WTC11 (cell line): ENCODE measurements at regions not wholly inside any gene's neighbourhood (a gene's known extent, or its start where the extent isn't known, plus 50 kb on each side); places are given as distances from the start of the nearest gene placed in this dataset.

ENCODE experiments used
- ATAC-seq: fragments of 200-7000 bp; cut with Tn5 transposase; 2 replicates; pipeline ENCODE4 v1.10.0; 2021; ENCODE audit warnings: mild to moderate bottlenecking, moderate library complexity
- CTCF ChIA-PET: fragments of 300-600 bp; sonication (Branson Sonifier 250); formaldehyde crosslinking; loops from one replicate; lab custom pipeline; 2021; ENCODE audit warnings: antibody characterized with exemption; lab: Charles Lee
- POLR2A ChIA-PET: fragments of 350-600 bp; sonication (Branson Sonifier 250); formaldehyde crosslinking; loops from one replicate; lab custom pipeline; 2021; ENCODE audit warnings: antibody characterized with exemption; lab: Charles Lee
- DNase-seq: peaks from one replicate; pipeline ENCODE4 v3.0.0; 2021; ENCODE audit warnings: low spot score
- H3K27ac Mint-ChIP-seq: 2 replicates; pipeline ENCODE4 v1.8.0; 2021; ENCODE audit warnings: mixed read lengths
- H3K27me3 Mint-ChIP-seq: 2 replicates; pipeline ENCODE4 v1.8.0; 2021; ENCODE audit warnings: low read depth, mild to moderate bottlenecking, moderate library complexity, mixed read lengths
- H3K36me3 Mint-ChIP-seq: 2 replicates; pipeline ENCODE4 v1.8.0; 2021; ENCODE audit warnings: mixed read lengths
- H3K4me1 Mint-ChIP-seq: 2 replicates; pipeline ENCODE4 v1.8.0; 2022; ENCODE audit warnings: mixed read lengths
- H3K4me3 Mint-ChIP-seq: 2 replicates; pipeline ENCODE4 v1.8.0; 2021; ENCODE audit warnings: mild to moderate bottlenecking, moderate library complexity, mixed read lengths
- H3K9me3 Mint-ChIP-seq: 2 replicates; pipeline ENCODE4 v1.8.0; 2021; ENCODE audit warnings: mixed read lengths
- CBFB ChIP-seq: sonication (generic); formaldehyde crosslinking; IDR thresholded peaks from 2 replicates; pipeline ENCODE4 v1.8.1; 2022; ENCODE audit warnings: mild to moderate bottlenecking, low read depth, missing genetic modification reagents
- ELF4 ChIP-seq: sonication (generic); formaldehyde crosslinking; IDR thresholded peaks from 2 replicates; pipeline ENCODE4 v1.8.1; 2022; ENCODE audit warnings: low read depth, mild to moderate bottlenecking, moderate library complexity, missing genetic modification reagents
- EMX1 ChIP-seq: fragments of 250-450 bp; sonication (Bioruptor Pico); IDR thresholded peaks from 2 replicates; pipeline ENCODE4 v1.8.0; 2021; ENCODE audit warnings: mild to moderate bottlenecking
- ESRRA ChIP-seq: sonication (generic); formaldehyde crosslinking; IDR thresholded peaks from 2 replicates; pipeline ENCODE4 v1.8.1; 2022; ENCODE audit warnings: mild to moderate bottlenecking, missing genetic modification reagents, borderline replicate concordance
- ETV6 ChIP-seq: sonication (generic); formaldehyde crosslinking; IDR thresholded peaks from 2 replicates; pipeline ENCODE4 v1.8.1; 2022; ENCODE audit warnings: mild to moderate bottlenecking, missing genetic modification reagents
- FOXJ3 ChIP-seq: sonication (generic); formaldehyde crosslinking; IDR thresholded peaks from 2 replicates; pipeline ENCODE4 v1.9.0; 2021; ENCODE audit warnings: missing genetic modification reagents, mild to moderate bottlenecking, borderline replicate concordance
- FOXP1 ChIP-seq: sonication (generic); formaldehyde crosslinking; IDR thresholded peaks from 2 replicates; pipeline ENCODE4 v1.8.0; 2022; ENCODE audit warnings: missing genetic modification reagents, mild to moderate bottlenecking, moderate library complexity, borderline replicate concordance
- JAZF1 ChIP-seq: fragments of 250-450 bp; sonication (Bioruptor Pico); IDR thresholded peaks from 2 replicates; pipeline ENCODE4 v1.9.0; 2021; ENCODE audit warnings: moderate library complexity, mild to moderate bottlenecking, inconsistent platforms
- KAT7 ChIP-seq: sonication (generic); formaldehyde crosslinking; IDR thresholded peaks from 2 replicates; pipeline ENCODE4 v1.8.1; 2023; ENCODE audit warnings: missing genetic modification reagents, mild to moderate bottlenecking, borderline replicate concordance
- NR1H2 ChIP-seq: sonication (generic); formaldehyde crosslinking; IDR thresholded peaks from 2 replicates; pipeline ENCODE4 v1.9.0; 2021; ENCODE audit warnings: mild to moderate bottlenecking, moderate library complexity, missing genetic modification reagents
- NR3C1 ChIP-seq: sonication (generic); formaldehyde crosslinking; conservative IDR thresholded peaks from 2 replicates; pipeline ENCODE4 v1.8.1; 2023; ENCODE audit warnings: low read depth, mild to moderate bottlenecking, missing genetic modification reagents
- SOX15 ChIP-seq: fragments of 250-450 bp; sonication (Bioruptor Pico); IDR thresholded peaks from 2 replicates; pipeline ENCODE4 v1.9.0; 2021; ENCODE audit warnings: mild to moderate bottlenecking
- SP1 ChIP-seq: sonication (generic); formaldehyde crosslinking; conservative IDR thresholded peaks from 2 replicates; pipeline ENCODE4 v1.8.1; 2022; ENCODE audit warnings: missing genetic modification reagents
- TCF7 ChIP-seq: sonication (generic); formaldehyde crosslinking; IDR thresholded peaks from 2 replicates; pipeline ENCODE4 v1.8.0; 2022; ENCODE audit warnings: mild to moderate bottlenecking, low read depth, missing genetic modification reagents, moderate library complexity
- TP53 ChIP-seq: sonication (generic); formaldehyde crosslinking; IDR thresholded peaks from 2 replicates; pipeline ENCODE4 v1.8.1; 2023; ENCODE audit warnings: mild to moderate bottlenecking, missing genetic modification reagents
- ZNF219 ChIP-seq: sonication (generic); formaldehyde crosslinking; IDR thresholded peaks from 2 replicates; pipeline ENCODE4 v1.8.0; 2023; ENCODE audit warnings: missing genetic modification reagents, mild to moderate bottlenecking, borderline replicate concordance
- ZNF671 ChIP-seq: fragments of 250-450 bp; sonication (Bioruptor Pico); IDR thresholded peaks from 2 replicates; pipeline ENCODE4 v1.8.0; 2021; ENCODE audit warnings: mild to moderate bottlenecking
- TF ChIP-seq, protein P1 (sequence below): sonication (generic); formaldehyde crosslinking; IDR thresholded peaks from 2 replicates; pipeline ENCODE4 v1.8.0; 2022; ENCODE audit warnings: mild to moderate bottlenecking, missing genetic modification reagents
- TF ChIP-seq, protein P2 (sequence below): fragments of 250-450 bp; sonication (Bioruptor Pico); conservative IDR thresholded peaks from 2 replicates; pipeline ENCODE4 v1.9.0; 2021; ENCODE audit warnings: mild to moderate bottlenecking
- TF ChIP-seq, protein P3 (sequence below): sonication (generic); formaldehyde crosslinking; IDR thresholded peaks from 2 replicates; pipeline ENCODE4 v1.8.0; 2022; ENCODE audit warnings: mild to moderate bottlenecking, missing genetic modification reagents
- TF ChIP-seq, protein P4 (sequence below): sonication (generic); formaldehyde crosslinking; IDR thresholded peaks from 2 replicates; pipeline ENCODE4 v1.8.0; 2022; ENCODE audit warnings: missing genetic modification reagents
- TF ChIP-seq, protein P5 (sequence below): sonication (generic); formaldehyde crosslinking; IDR thresholded peaks from 2 replicates; pipeline ENCODE4 v1.8.0; 2023; ENCODE audit warnings: mild to moderate bottlenecking, missing genetic modification reagents
- TF ChIP-seq, protein P6 (sequence below): sonication (generic); formaldehyde crosslinking; IDR thresholded peaks from 2 replicates; pipeline ENCODE4 v1.8.0; 2022; ENCODE audit warnings: mild to moderate bottlenecking, missing genetic modification reagents

DNA sequence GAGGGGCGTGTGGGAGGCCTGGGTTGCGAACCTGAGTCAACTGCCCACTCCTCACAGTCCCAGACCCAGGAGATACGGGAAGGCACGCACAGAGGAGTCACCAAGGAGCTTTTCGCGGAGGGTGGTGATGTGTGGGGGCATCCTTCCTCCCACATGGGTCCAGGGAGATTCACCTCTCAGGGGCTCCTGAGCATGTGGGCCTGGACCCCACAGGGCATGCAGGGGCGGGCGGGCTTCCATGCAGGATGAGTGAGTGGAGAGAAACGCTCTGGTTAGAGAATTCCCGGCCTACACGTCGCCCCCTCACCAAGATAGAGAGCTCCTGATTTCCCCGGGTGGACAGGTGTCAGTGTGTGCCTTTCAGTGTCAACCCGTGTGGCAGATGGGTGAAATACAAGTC is 641.7 kb upstream of the FZD8 start:
- no peak for ATAC-seq
- peaks cover 35% of the 10 kb centered on the region for H3K9me3 Mint-ChIP-seq
- peaks cover 25% of the 10 kb centered on the region for H3K36me3 Mint-ChIP-seq
- H3K4me3 Mint-ChIP-seq, result no peak overlapping the region
- POLR2A ChIA-PET, result no interaction called here
- no peaks in the 10 kb centered on the region for H3K27me3 Mint-ChIP-seq
- CTCF ChIA-PET, result no interaction called here
- H3K27ac Mint-ChIP-seq, result no peak overlapping the region
- H3K4me1 Mint-ChIP-seq, result 0 out of 2 replicates have a peak, but pooled peaks cover 4% of the 10 kb centered on the region
- no peak for DNase-seq
- TF ChIP-seq ELF4 (CRISPR knock-in tag) (no peak), CBFB (CRISPR knock-in tag) (no peak), EMX1 (CRISPR knock-in tag) (no peak), FOXJ3 (CRISPR knock-in tag) (no peak), TP53 (no peak), ZNF219 (CRISPR knock-in tag) (no peak)
- TF ChIP-seq, protein P1, sequence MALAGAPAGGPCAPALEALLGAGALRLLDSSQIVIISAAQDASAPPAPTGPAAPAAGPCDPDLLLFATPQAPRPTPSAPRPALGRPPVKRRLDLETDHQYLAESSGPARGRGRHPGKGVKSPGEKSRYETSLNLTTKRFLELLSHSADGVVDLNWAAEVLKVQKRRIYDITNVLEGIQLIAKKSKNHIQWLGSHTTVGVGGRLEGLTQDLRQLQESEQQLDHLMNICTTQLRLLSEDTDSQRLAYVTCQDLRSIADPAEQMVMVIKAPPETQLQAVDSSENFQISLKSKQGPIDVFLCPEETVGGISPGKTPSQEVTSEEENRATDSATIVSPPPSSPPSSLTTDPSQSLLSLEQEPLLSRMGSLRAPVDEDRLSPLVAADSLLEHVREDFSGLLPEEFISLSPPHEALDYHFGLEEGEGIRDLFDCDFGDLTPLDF (CRISPR knock-in tag), result no peak
- TF ChIP-seq, protein P2, sequence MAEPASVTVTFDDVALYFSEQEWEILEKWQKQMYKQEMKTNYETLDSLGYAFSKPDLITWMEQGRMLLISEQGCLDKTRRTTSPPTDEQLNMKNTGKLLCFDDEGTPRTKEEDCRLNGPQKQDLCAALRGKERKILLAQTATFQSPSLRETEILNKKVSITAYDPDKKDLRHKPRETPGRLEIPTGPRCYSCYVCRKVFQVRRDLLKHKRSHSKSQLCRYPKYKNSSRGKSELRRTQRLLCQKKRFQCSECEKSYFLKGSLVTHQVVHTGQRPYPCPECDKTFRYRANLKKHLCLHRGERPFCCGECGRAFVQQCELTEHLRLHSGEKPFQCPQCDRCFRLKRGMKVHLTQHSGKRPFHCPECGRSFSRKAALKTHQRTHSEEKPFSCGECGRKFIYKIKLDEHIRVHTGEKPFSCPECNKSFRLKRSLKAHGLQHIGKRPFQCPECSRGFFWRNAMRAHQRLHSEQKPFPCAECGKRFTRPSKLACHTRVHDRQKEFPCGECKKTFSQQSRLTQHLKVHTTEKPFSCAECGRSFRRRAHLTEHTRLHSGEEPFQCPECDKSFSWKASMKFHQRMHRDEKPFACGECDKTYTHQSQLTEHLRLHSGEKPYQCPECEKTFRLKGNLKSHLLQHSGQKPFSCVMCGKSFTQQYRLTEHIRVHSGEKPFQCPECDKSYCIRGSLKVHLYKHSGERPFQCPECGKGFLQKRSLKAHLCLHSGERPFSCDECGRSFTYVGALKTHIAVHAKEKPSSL (CRISPR knock-in tag), result no peak

DNA sequence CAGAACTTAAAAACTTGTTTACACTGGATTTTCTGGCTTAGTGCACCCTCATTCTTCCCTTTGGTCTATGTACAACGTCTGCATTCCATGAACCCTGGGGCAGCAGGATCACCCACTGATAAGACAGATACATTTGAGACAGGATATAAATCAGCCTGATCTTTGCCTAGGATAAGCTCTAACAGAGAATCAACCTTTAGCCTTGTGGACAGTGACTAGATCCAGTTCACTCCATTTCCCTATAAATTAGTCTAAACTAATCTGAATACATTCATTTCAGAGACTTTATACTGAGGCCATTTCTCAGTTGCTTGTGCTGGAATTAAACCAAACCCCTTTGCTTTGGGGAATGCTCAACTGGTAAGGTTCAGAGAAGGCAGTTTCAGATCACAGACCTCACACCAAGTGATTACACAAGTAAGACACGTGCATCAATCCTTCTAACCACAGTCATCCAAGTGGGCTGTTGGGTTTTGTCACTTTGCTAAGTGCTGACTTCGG is 639.8 kb upstream of the FZD8 start:
- CTCF ChIA-PET, result no interaction called here
- Mint-ChIP-seq H3K9me3 (peaks cover 20% of the 10 kb centered on the region), H3K4me3 (no peak overlapping the region), H3K27ac (no peak overlapping the region), H3K36me3 (peaks cover 13% of the 10 kb centered on the region; the same call in 1 of the 2 replicates), H3K4me1 (0 out of 2 replicates have a peak, but pooled peaks cover 4% of the 10 kb centered on the region), H3K27me3 (no peaks in the 10 kb centered on the region)
- no peak for ATAC-seq
- POLR2A ChIA-PET, result no interaction called here
- no peak for DNase-seq
- TF ChIP-seq, protein P3, sequence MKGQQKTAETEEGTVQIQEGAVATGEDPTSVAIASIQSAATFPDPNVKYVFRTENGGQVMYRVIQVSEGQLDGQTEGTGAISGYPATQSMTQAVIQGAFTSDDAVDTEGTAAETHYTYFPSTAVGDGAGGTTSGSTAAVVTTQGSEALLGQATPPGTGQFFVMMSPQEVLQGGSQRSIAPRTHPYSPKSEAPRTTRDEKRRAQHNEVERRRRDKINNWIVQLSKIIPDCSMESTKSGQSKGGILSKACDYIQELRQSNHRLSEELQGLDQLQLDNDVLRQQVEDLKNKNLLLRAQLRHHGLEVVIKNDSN (CRISPR knock-in tag), result no peak
- no peak for TF ChIP-seq SOX15
- no peak for TF ChIP-seq ESRRA (CRISPR knock-in tag)
- TF ChIP-seq KAT7 (CRISPR knock-in tag), result no peak
- TF ChIP-seq TP53, result no peak
- TF ChIP-seq ZNF671 (CRISPR knock-in tag), result no peak
- TF ChIP-seq, protein P4, sequence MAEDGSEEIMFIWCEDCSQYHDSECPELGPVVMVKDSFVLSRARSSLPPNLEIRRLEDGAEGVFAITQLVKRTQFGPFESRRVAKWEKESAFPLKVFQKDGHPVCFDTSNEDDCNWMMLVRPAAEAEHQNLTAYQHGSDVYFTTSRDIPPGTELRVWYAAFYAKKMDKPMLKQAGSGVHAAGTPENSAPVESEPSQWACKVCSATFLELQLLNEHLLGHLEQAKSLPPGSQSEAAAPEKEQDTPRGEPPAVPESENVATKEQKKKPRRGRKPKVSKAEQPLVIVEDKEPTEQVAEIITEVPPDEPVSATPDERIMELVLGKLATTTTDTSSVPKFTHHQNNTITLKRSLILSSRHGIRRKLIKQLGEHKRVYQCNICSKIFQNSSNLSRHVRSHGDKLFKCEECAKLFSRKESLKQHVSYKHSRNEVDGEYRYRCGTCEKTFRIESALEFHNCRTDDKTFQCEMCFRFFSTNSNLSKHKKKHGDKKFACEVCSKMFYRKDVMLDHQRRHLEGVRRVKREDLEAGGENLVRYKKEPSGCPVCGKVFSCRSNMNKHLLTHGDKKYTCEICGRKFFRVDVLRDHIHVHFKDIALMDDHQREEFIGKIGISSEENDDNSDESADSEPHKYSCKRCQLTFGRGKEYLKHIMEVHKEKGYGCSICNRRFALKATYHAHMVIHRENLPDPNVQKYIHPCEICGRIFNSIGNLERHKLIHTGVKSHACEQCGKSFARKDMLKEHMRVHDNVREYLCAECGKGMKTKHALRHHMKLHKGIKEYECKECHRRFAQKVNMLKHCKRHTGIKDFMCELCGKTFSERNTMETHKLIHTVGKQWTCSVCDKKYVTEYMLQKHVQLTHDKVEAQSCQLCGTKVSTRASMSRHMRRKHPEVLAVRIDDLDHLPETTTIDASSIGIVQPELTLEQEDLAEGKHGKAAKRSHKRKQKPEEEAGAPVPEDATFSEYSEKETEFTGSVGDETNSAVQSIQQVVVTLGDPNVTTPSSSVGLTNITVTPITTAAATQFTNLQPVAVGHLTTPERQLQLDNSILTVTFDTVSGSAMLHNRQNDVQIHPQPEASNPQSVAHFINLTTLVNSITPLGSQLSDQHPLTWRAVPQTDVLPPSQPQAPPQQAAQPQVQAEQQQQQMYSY (CRISPR knock-in tag), result no peak
- TF ChIP-seq, protein P5, sequence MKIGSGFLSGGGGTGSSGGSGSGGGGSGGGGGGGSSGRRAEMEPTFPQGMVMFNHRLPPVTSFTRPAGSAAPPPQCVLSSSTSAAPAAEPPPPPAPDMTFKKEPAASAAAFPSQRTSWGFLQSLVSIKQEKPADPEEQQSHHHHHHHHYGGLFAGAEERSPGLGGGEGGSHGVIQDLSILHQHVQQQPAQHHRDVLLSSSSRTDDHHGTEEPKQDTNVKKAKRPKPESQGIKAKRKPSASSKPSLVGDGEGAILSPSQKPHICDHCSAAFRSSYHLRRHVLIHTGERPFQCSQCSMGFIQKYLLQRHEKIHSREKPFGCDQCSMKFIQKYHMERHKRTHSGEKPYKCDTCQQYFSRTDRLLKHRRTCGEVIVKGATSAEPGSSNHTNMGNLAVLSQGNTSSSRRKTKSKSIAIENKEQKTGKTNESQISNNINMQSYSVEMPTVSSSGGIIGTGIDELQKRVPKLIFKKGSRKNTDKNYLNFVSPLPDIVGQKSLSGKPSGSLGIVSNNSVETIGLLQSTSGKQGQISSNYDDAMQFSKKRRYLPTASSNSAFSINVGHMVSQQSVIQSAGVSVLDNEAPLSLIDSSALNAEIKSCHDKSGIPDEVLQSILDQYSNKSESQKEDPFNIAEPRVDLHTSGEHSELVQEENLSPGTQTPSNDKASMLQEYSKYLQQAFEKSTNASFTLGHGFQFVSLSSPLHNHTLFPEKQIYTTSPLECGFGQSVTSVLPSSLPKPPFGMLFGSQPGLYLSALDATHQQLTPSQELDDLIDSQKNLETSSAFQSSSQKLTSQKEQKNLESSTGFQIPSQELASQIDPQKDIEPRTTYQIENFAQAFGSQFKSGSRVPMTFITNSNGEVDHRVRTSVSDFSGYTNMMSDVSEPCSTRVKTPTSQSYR (CRISPR knock-in tag), result no peak
- no peak for TF ChIP-seq TCF7 (CRISPR knock-in tag)
- TF ChIP-seq FOXP1 (CRISPR knock-in tag), result no peak
- no peak for TF ChIP-seq NR1H2 (CRISPR knock-in tag)
- no peak for TF ChIP-seq JAZF1 (CRISPR knock-in tag)
- TF ChIP-seq NR3C1 (CRISPR knock-in tag), result no peak
- TF ChIP-seq, protein P6, sequence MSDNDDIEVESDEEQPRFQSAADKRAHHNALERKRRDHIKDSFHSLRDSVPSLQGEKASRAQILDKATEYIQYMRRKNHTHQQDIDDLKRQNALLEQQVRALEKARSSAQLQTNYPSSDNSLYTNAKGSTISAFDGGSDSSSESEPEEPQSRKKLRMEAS (CRISPR knock-in tag), result no peak
- no peak for TF ChIP-seq SP1
- no peak for TF ChIP-seq ETV6 (CRISPR knock-in tag)
